ENCODE measurements at regions not wholly inside any gene's neighbourhood (a gene's known extent, or its start where the extent isn't known, plus 50 kb on each side); places are given as distances from the start of the nearest gene placed in this dataset.

GRCh38 chr17:34171245-34171818, 83.8 kb upstream of the CCL2 start:
- in situ Hi-C loops (cut with HindIII; ENCODE audit: low pct_unique_long_range_greater_than_20kb, low sequenced_read_pairs) = no loop called here
- peak; percentile 79 for DNase-seq (ENCODE audit: low read depth, low spot score)

- DNase-seq (ENCODE audit: low read depth, low spot score) = peak; percentile 34
- in situ Hi-C loops (cut with HindIII; ENCODE audit: low pct_unique_long_range_greater_than_20kb, low sequenced_read_pairs) = no loop called here
Measured at GRCh38 chr17:34172390-34172918, 82.6 kb upstream of the CCL2 start.

- DNase-seq (ENCODE audit: low read depth, low spot score) = no peak
- in situ Hi-C loops (cut with HindIII; ENCODE audit: low pct_unique_long_range_greater_than_20kb, low sequenced_read_pairs) = no loop called here
Measured at GRCh38 chr17:34173241-34173640, 81.8 kb upstream of the CCL2 start.

GRCh38 chr17:34174496-34174895, 80.6 kb upstream of the CCL2 start:
- in situ Hi-C loops (cut with HindIII; ENCODE audit: low pct_unique_long_range_greater_than_20kb, low sequenced_read_pairs) = no loop called here
- no peak for DNase-seq (ENCODE audit: low read depth, low spot score)

DNA sequence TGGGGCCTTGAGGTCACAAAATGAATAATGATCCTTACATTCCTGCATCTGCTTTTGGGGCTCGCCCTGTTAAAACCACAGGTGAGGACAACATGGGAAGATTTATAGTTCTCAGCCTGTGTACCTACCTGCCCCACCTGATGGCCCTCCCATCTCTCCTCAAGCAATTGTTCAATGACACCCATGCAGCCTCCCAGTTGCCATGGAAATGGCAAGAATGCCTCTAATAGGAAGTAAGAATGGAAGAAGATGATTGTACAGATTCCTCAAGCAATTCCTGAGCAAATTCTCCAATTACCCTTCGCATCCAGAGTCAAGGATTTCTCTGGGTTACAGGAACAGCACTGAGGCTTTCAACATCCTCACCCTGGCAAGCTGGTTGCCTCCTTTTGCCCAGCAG, 78.6 kb upstream of the CCL2 start:
- in situ Hi-C loops (cut with HindIII; ENCODE audit: low pct_unique_long_range_greater_than_20kb, low sequenced_read_pairs) = no loop called here
- DNase-seq (ENCODE audit: low read depth, low spot score) = no peak

DNA sequence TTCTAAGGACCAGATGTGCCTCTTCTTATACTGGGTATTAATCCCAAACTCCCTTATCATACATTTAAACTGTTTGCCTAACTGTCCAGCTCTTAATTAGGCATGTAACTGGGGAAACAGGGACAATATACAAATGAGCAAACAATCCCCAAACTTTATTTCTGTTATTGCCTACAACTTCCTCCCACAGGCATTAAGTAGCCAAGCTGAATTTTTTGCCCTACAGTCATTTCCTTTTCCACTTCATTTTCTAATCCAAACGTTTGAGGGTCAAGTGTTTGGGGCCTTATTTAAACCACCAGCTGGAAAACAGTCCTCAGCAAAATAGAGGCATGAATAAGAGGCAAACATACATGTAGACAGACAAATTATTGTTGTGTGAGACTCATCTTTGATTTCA, 77.4 kb upstream of the CCL2 start:
- in situ Hi-C loops (cut with HindIII; ENCODE audit: low pct_unique_long_range_greater_than_20kb, low sequenced_read_pairs) = no loop called here

GRCh38 chr17:34178092-34178491, 77.0 kb upstream of the CCL2 start:
- no peak for DNase-seq (ENCODE audit: low read depth, low spot score)
- in situ Hi-C loops (cut with HindIII; ENCODE audit: low pct_unique_long_range_greater_than_20kb, low sequenced_read_pairs) = no loop called here

More for the DNA sequence above, 77.4 kb upstream of the CCL2 start:
- no peak for DNase-seq (ENCODE audit: low read depth, low spot score)

DNA sequence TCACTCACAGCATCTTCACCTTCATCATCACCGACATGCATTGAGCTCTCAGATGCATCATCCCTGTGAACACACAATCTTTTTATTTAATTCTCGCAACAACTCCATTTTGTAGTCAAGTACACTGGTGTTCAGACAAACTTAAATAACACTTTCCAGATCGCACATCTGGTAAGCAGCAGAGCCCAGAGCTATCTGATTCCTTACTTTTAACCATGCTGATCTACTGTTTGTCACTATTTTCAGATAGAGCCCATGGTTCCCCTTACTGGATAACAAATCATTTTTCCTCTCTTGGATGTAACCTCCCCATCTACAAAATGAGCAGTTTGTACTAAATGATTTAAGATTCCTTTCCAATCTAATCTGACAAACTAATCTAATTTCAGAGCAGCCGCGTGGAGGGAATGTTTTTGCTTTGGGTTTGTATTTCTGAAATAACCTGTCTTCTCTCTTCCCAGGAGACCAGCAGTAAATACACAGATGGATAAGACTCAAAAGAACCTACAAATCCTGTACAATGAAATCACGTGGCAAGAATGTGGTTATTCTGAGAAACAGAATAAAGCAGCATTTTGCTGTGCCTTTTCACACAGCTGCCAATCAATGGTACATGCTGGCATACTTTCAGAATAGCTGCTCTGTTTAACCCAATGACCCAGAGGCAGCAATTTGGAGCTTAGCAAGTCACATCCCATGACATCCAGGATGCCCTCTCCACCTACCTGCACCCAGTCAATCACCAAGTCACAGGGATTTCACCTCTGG, 72.9 kb upstream of the CCL2 start:
- DNase-seq (ENCODE audit: low read depth, low spot score) = no peak
- in situ Hi-C loops (cut with HindIII; ENCODE audit: low pct_unique_long_range_greater_than_20kb, low sequenced_read_pairs) = no loop called here

DNA sequence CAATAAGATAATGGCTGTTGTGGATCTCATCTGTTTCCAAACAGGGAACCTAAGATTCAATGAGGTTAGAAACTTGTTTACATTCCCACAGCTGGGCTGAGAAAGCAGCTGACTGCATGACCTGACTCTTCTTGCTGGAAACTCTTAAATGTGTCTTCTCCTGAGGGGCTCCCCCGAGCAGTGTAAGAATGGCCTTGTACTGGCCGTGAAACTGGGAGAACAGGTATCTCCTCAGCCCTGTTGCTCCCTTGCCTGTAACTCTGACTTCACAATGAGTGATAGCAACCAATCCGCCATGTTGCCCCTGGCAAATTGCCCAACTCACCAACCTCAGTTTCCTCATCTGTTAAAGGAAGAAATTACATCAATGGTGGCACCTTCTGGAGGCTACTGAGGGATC, 59.1 kb upstream of the CCL2 start:
- in situ Hi-C loops (cut with HindIII; ENCODE audit: low pct_unique_long_range_greater_than_20kb, low sequenced_read_pairs) = no loop called here
- DNase-seq (ENCODE audit: low read depth, low spot score) = no peak

GRCh38 chr17:34198519-34198918, 56.6 kb upstream of the CCL2 start:
- in situ Hi-C loops (cut with HindIII; ENCODE audit: low pct_unique_long_range_greater_than_20kb, low sequenced_read_pairs) = no loop called here

DNA sequence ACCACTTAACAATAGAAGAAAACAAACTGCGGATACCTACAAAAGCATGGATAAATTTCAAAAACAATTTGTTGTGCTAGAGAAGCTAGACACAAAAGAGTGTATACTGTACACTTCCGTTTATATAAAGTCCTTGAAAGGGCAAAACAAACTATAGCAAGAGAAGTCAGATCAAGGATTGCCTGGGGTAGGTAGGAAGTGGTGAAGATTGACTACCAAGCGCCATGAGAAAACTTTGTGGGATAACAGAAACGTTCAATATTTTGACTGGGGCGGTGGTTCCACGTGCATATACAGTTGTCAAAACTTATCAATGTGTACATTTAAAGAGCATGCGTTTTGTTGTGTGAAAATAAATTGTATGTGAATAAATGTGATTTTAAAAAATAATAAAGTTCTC, 55.6 kb upstream of the CCL2 start:
- DNase-seq (ENCODE audit: low read depth, low spot score) = no peak
- in situ Hi-C loops (cut with HindIII; ENCODE audit: low pct_unique_long_range_greater_than_20kb, low sequenced_read_pairs) = no loop called here

More at GRCh38 chr17:34198519-34198918, 56.6 kb upstream of the CCL2 start:
- no peak for DNase-seq (ENCODE audit: low read depth, low spot score)

DNA sequence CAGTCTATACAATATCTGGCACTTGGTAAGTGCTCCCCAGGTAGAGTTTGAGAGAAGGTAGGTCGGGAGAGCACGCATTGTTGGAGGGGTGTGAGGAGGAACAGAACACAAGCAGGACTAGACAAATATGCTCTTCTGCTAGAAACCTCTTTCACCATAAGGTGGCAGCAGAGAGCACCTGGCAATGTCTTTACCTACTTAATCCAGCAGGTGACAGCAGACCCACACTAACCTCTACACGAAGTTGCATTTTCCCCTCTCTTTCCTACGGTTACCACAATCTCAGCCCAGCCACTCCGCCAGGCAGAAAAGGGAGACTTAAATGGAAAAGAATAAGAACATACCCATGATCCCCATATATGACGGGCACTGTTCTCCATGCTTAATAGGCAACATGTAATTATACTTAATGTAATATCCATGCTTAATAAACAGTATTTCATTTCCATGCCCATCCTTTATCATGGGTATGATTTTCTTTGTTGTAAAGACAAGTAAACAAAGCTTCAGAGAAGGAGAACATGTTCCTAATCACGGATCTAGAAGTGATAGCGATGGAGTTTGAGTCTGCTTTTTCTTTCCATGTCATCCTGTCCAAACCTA, 55.1 kb upstream of the CCL2 start:
- in situ Hi-C loops (cut with HindIII; ENCODE audit: low pct_unique_long_range_greater_than_20kb, low sequenced_read_pairs) = no loop called here
- peak; percentile 86 for DNase-seq (ENCODE audit: low read depth, low spot score)

DNA sequence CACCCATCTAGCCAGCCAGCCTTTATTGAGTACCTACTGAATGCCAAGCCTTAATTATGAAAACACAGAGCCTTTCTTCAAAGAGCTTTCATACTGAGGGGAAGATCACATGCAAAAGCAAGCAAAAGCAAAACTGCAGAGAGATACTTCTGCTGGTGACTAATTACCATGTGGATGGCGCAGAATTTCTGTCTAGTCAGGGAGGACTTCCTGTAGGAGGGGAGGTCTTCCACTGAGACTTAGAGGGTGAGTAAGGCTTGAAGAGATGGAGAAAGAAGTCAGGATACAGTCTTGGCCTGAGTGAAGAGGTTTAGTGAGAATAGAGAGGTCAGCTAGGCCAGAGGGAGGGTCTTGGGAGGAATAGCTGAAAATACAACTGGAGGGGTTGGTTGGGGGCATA, 53.9 kb upstream of the CCL2 start:
- in situ Hi-C loops (cut with HindIII; ENCODE audit: low pct_unique_long_range_greater_than_20kb, low sequenced_read_pairs) = no loop called here
- DNase-seq (ENCODE audit: low read depth, low spot score) = no peak

- no peak for DNase-seq (ENCODE audit: low read depth, low spot score)
- in situ Hi-C loops (cut with HindIII; ENCODE audit: low pct_unique_long_range_greater_than_20kb, low sequenced_read_pairs) = no loop called here
Measured at GRCh38 chr17:34201767-34202166, 53.3 kb upstream of the CCL2 start.

- in situ Hi-C loops (cut with HindIII; ENCODE audit: low pct_unique_long_range_greater_than_20kb, low sequenced_read_pairs) = no loop called here
- no peak for DNase-seq (ENCODE audit: low read depth, low spot score)
Measured at GRCh38 chr17:34203018-34203638, 52.0 kb upstream of the CCL2 start.

DNA sequence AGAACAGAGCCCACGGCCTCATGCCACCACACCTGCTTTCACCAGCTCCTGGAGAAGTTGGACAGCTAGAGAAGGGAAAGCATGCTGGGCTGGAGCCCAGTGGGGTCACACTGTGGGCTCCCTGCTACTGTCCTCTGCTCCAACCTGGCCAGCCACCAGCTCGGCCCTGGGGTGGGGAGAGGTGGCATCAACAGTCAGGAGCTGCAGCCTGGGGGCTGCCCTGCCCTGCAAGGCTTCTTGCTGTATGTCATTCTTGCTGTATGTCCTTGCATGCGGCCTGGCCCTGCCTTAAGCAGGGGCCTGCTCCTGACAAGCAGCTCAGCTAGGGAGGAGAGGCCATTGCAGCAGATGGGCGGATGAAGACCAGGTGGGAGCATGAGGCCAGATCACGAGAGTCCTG, 50.7 kb upstream of the CCL2 start:
- DNase-seq (ENCODE audit: low read depth, low spot score) = no peak
- in situ Hi-C loops (cut with HindIII; ENCODE audit: low pct_unique_long_range_greater_than_20kb, low sequenced_read_pairs) = no loop called here
